Keratinocyte (primary cell): ENCODE measurements at regions not wholly inside any gene's neighbourhood (a gene's known extent, or its start where the extent isn't known, plus 50 kb on each side); places are given as distances from the start of the nearest gene placed in this dataset.

Experiments used
- DNase-seq: peaks from one replicate; pipeline ENCODE4 v3.0.0-alpha.2; 2011; ENCODE audit warnings: low read depth, missing footprints, low spot score
- FAIRE-seq: peaks from 2 replicates; lab custom pipeline; 2011; peaks lifted over from hg19 to GRCh38; lab: Jason Lieb, UNC
- H2AFZ ChIP-seq: 2 replicates; pipeline ENCODE4 v1.6.0; 2012; ENCODE audit warnings: low read length, control low read depth, inconsistent platforms; ENCODE audit not compliant: control insufficient read depth
- H3K27ac ChIP-seq: 2 replicates; pipeline ENCODE4 v1.5.1; 2011; ENCODE audit warnings: low read length; ENCODE audit not compliant: control insufficient read depth, insufficient read depth
- H3K27me3 ChIP-seq: 3 replicates; pipeline ENCODE4 v1.6.0; 2011; ENCODE audit warnings: low read length; ENCODE audit not compliant: control insufficient read depth, insufficient read depth; ENCODE audit errors: extremely low read depth
- H3K36me3 ChIP-seq, 2 experiments: 2 replicates in 1 of 2; 3 replicates in 1 of 2; pipeline ENCODE4 v1.5.1; 2011; ENCODE audit warnings: low read length in 2 of 2, mild to moderate bottlenecking in 1 of 2; ENCODE audit not compliant: control insufficient read depth in 2 of 2, insufficient read depth in 2 of 2; ENCODE audit errors: extremely low read depth in 1 of 2
- H3K4me1 ChIP-seq: 3 replicates; pipeline ENCODE4 v1.5.1; 2011; ENCODE audit warnings: low read length; ENCODE audit not compliant: control insufficient read depth, insufficient read depth; ENCODE audit errors: extremely low read depth
- H3K4me2 ChIP-seq: 3 replicates; pipeline ENCODE4 v1.6.0; 2011; ENCODE audit warnings: low read depth, low read length; ENCODE audit not compliant: control insufficient read depth, insufficient read depth; ENCODE audit errors: extremely low read depth
- H3K4me3 ChIP-seq, 3 experiments: fragments of 200-600 bp in 1 of 3; sonication (generic) in 1 of 3; 2 replicates in 2 of 3; 3 replicates in 1 of 3; pipeline ENCODE4 v1.5.1; 2011 to 2016; ENCODE audit warnings: low read length in 3 of 3, mild to moderate bottlenecking in 3 of 3, control low read depth in 2 of 3, inconsistent platforms in 1 of 3, low read depth in 1 of 3, mixed read lengths in 1 of 3, mixed run types in 1 of 3, moderate library complexity in 1 of 3; ENCODE audit not compliant: control insufficient read depth in 2 of 3, insufficient read depth in 2 of 3; ENCODE audit errors: extremely low read depth in 1 of 3
- H3K79me2 ChIP-seq: 2 replicates; pipeline ENCODE4 v1.6.0; 2012; ENCODE audit warnings: low read length; ENCODE audit not compliant: control insufficient read depth, insufficient read depth
- H3K9ac ChIP-seq: 3 replicates; pipeline ENCODE4 v1.6.0; 2011; ENCODE audit warnings: low read length; ENCODE audit not compliant: control insufficient read depth, insufficient read depth; ENCODE audit errors: extremely low read depth
- H3K9me1 ChIP-seq: 3 replicates; pipeline ENCODE4 v1.6.0; 2011; ENCODE audit warnings: low read length; ENCODE audit not compliant: control insufficient read depth, insufficient read depth; ENCODE audit errors: extremely low read depth
- H3K9me3 ChIP-seq: 2 replicates; pipeline ENCODE4 v1.5.1; 2012; ENCODE audit warnings: low read depth, low read length; ENCODE audit not compliant: control insufficient read depth
- H4K20me1 ChIP-seq: 3 replicates; pipeline ENCODE4 v1.6.0; 2011; ENCODE audit warnings: low read length; ENCODE audit not compliant: control insufficient read depth, insufficient read depth; ENCODE audit errors: extremely low read depth
- EZH2 ChIP-seq: IDR thresholded peaks from one replicate; pipeline ENCODE4 v1.6.1; 2012; ENCODE audit warnings: inconsistent platforms, mild to moderate bottlenecking, low read length, moderate library complexity
- dilution Hi-C: fragments of 300-500 bp; cut with MboI; formaldehyde crosslinking; loops from one replicate; pipeline ENCODE4 v1.7.0; 2020; ENCODE audit warnings: low sequenced_read_pairs; ENCODE audit not compliant: extremely low pct_ligation_motif_present
- TF ChIP-seq, protein P1 (sequence below), 3 experiments: IDR thresholded peaks in 1 of 3; conservative IDR thresholded peaks in 1 of 3; optimal IDR thresholded peaks in 1 of 3; 2 replicates in 2 of 3; 3 replicates in 1 of 3; pipeline versions ENCODE3 to v1.5.1; 2011; ENCODE audit warnings: low read length in 3 of 3, mild to moderate bottlenecking in 3 of 3, moderate library complexity in 2 of 3, control low read depth in 1 of 3, inconsistent platforms in 1 of 3; ENCODE audit not compliant: insufficient read depth in 2 of 3; ENCODE audit errors: extremely low read depth in 1 of 3

DNA sequence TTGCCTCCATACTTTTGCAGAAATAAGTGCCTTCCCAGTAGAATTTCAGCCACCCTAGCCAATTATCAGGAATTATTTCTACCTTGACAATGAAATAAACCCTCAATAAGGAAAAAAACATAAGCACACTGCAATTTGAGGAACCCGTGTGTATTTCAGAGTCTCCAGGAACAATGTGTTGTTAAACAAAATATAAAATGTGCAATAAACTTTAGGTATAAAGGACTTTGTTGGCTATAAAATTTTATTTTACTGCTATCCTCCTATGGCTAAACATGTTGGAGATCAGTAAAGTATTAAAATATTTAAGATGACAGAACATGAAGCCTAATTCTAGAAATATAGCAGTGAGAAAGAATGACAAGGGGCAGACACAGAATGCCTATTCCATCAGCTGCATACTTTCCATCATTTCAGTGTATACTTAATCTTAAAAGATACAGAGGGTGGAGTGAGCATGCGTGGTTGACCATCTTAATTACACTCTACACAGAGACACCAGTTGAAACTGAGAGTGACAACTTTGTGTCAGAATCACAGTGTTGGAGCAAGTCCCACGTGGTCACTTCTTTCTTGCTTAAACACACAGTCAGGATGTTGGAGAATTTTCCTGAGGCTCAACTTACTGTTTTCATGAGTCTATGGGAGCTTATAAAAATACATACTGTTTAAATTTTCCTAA lies 79.0 kb upstream of the SUCLG2 start:
- TF ChIP-seq, protein P1, sequence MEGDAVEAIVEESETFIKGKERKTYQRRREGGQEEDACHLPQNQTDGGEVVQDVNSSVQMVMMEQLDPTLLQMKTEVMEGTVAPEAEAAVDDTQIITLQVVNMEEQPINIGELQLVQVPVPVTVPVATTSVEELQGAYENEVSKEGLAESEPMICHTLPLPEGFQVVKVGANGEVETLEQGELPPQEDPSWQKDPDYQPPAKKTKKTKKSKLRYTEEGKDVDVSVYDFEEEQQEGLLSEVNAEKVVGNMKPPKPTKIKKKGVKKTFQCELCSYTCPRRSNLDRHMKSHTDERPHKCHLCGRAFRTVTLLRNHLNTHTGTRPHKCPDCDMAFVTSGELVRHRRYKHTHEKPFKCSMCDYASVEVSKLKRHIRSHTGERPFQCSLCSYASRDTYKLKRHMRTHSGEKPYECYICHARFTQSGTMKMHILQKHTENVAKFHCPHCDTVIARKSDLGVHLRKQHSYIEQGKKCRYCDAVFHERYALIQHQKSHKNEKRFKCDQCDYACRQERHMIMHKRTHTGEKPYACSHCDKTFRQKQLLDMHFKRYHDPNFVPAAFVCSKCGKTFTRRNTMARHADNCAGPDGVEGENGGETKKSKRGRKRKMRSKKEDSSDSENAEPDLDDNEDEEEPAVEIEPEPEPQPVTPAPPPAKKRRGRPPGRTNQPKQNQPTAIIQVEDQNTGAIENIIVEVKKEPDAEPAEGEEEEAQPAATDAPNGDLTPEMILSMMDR (optimal IDR thresholded peaks at IDR 0.05 in 1 of 3, IDR thresholded peaks at IDR 0.05 in 1 of 3, conservative IDR thresholded peaks at IDR 0.05 in 1 of 3; ENCODE audit: extremely low read depth in 1 of 3, insufficient read depth in 2 of 3, low read length in 3 of 3): no peak
- TF ChIP-seq EZH2: no peak
- Histone ChIP-seq H3K4me2 (no peak overlapping the region), H3K9ac (no peak overlapping the region), H2AFZ (no peak overlapping the region), H3K9me3 (no peaks in the 10 kb centered on the region), H3K4me3 (no peak overlapping the region), H3K9me1 (no peaks in the 10 kb centered on the region), H3K27ac (no peak overlapping the region), H3K79me2 (no peaks in the 10 kb centered on the region), H3K36me3 (no peaks in the 10 kb centered on the region), H3K4me1 (no peaks in the 10 kb centered on the region), H3K27me3 (no peaks in the 10 kb centered on the region), H4K20me1 (no peaks in the 10 kb centered on the region)
- dilution Hi-C loops: no loop called here
- FAIRE-seq (no peak), DNase-seq (no peak)

DNA sequence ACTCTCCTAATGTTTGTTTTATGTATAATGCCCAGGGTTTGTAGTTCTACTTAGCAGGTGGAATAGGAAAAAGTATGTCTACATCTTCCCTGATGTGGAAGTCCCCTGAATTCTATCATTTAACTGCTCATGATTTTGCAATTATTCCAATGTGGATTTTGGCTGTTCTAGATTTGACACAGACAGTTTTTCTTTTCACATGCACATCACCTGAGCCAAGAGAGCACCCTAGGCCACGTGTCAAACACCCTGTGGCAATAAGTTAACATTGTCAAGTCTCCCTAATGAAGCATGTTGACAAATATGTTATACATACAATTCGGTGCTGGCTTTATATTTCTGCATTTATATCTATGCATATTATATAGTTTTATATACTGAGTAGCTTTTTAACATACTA lies 70.0 kb upstream of the SUCLG2 start:
- Histone ChIP-seq H4K20me1 (no peaks in the 10 kb centered on the region), H3K9ac (no peak overlapping the region), H3K9me3 (no peaks in the 10 kb centered on the region), H3K4me2 (no peak overlapping the region), H3K9me1 (no peaks in the 10 kb centered on the region), H3K27ac (no peak overlapping the region), H2AFZ (no peak overlapping the region), H3K79me2 (no peaks in the 10 kb centered on the region), H3K4me1 (no peaks in the 10 kb centered on the region), H3K27me3 (no peaks in the 10 kb centered on the region), H3K36me3 (no peaks in the 10 kb centered on the region), H3K4me3 (no peak overlapping the region)
- FAIRE-seq: no peak
- no peak for TF ChIP-seq EZH2
- TF ChIP-seq, protein P1 (optimal IDR thresholded peaks at IDR 0.05 in 1 of 3, IDR thresholded peaks at IDR 0.05 in 1 of 3, conservative IDR thresholded peaks at IDR 0.05 in 1 of 3; ENCODE audit: extremely low read depth in 1 of 3, insufficient read depth in 2 of 3, low read length in 3 of 3): no peak
- dilution Hi-C loops: no loop called here
- no peak for DNase-seq
